Mesenchymal stem cell (in vitro differentiated cells and primary cell): ENCODE measurements at regions not wholly inside any gene's neighbourhood (a gene's known extent, or its start where the extent isn't known, plus 50 kb on each side); places are given as distances from the start of the nearest gene placed in this dataset.

Source experiments
- DNase-seq: peaks from one replicate; pipeline ENCODE4 v3.0.0-alpha.2; 2013
- H2AFZ ChIP-seq: one replicate; pipeline ENCODE4 v1.6.1; 2013; ENCODE audit warnings: low read depth, mild to moderate bottlenecking, control low read depth, inconsistent platforms, low read length, moderate library complexity
- H2AK5ac ChIP-seq: 2 replicates; pipeline ENCODE4 v1.6.1; 2013; ENCODE audit warnings: low read length, moderate library complexity, mild to moderate bottlenecking, inconsistent platforms; ENCODE audit not compliant: severe bottlenecking
- H2BK120ac ChIP-seq: one replicate; pipeline ENCODE4 v1.6.1; 2013; ENCODE audit warnings: low read depth, mild to moderate bottlenecking, inconsistent platforms, low read length, moderate library complexity
- H2BK12ac ChIP-seq, 2 experiments: one replicate each; pipeline ENCODE4 v1.6.1; 2013; ENCODE audit warnings: inconsistent platforms in 2 of 2, low read length in 2 of 2, mild to moderate bottlenecking in 2 of 2, moderate library complexity in 2 of 2, control low read depth in 1 of 2
- H2BK15ac ChIP-seq: one replicate; pipeline ENCODE4 v1.6.1; 2013; ENCODE audit warnings: mild to moderate bottlenecking, low read depth, inconsistent platforms; ENCODE audit not compliant: poor library complexity, severe bottlenecking
- H2BK5ac ChIP-seq: 2 replicates; pipeline ENCODE4 v1.6.1; 2013; ENCODE audit warnings: low read depth, mild to moderate bottlenecking, low read length, control low read depth, inconsistent platforms; ENCODE audit not compliant: poor library complexity, severe bottlenecking
- H3K14ac ChIP-seq, 2 experiments: one replicate each; pipeline ENCODE4 v1.6.1; 2013; ENCODE audit warnings: inconsistent platforms in 2 of 2, low read length in 2 of 2, control low read depth in 1 of 2, mild to moderate bottlenecking in 1 of 2, moderate library complexity in 1 of 2
- H3K18ac ChIP-seq, 2 experiments: one replicate each; pipeline ENCODE4 v1.6.1; 2013; ENCODE audit warnings: inconsistent platforms in 2 of 2, low read length in 2 of 2, control low read depth in 1 of 2, low read depth in 1 of 2, mild to moderate bottlenecking in 1 of 2
- H3K23ac ChIP-seq, 2 experiments: one replicate each; pipeline ENCODE4 v1.6.1; 2013; ENCODE audit warnings: inconsistent platforms in 2 of 2, low read length in 2 of 2, mild to moderate bottlenecking in 2 of 2, moderate library complexity in 2 of 2, control low read depth in 1 of 2
- H3K27ac ChIP-seq: 2 replicates; pipeline ENCODE4 v1.5.1; 2013; ENCODE audit warnings: mild to moderate bottlenecking, moderate library complexity, low read length, control low read depth, inconsistent platforms; ENCODE audit not compliant: poor library complexity, severe bottlenecking
- H3K27me3 ChIP-seq, 2 experiments: 2 replicates each; pipeline versions ENCODE4 v1.6.1 to v1.7.0; 2013; ENCODE audit warnings: low read length in 2 of 2, mild to moderate bottlenecking in 2 of 2, moderate library complexity in 2 of 2, control low read depth in 1 of 2, inconsistent platforms in 1 of 2; ENCODE audit not compliant: control insufficient read depth in 1 of 2, insufficient read depth in 1 of 2
- H3K36me3 ChIP-seq, 2 experiments: 2 replicates each; pipeline versions ENCODE4 v1.6.1 to v1.7.0; 2013; ENCODE audit warnings: low read length in 2 of 2, control low read depth in 1 of 2, inconsistent platforms in 1 of 2, low read depth in 1 of 2, mild to moderate bottlenecking in 1 of 2; ENCODE audit not compliant: insufficient read depth in 2 of 2, control insufficient read depth in 1 of 2
- H3K4ac ChIP-seq, 2 experiments: one replicate each; pipeline ENCODE4 v1.6.1; 2013; ENCODE audit warnings: inconsistent platforms in 2 of 2, low read length in 2 of 2, mild to moderate bottlenecking in 2 of 2, moderate library complexity in 2 of 2, control low read depth in 1 of 2, low read depth in 1 of 2
- H3K4me1 ChIP-seq: 2 replicates; pipeline ENCODE4 v1.6.1; 2013; ENCODE audit warnings: low read depth, low read length, control low read depth; ENCODE audit not compliant: control insufficient read depth, insufficient read depth
- H3K4me2 ChIP-seq: 2 replicates; pipeline ENCODE4 v1.6.1; 2013; ENCODE audit warnings: low read length, mild to moderate bottlenecking, inconsistent platforms; ENCODE audit not compliant: poor library complexity, severe bottlenecking
- H3K4me3 ChIP-seq, 2 experiments: 2 replicates each; pipeline versions ENCODE4 v1.5.1 to v1.7.0; 2013; ENCODE audit warnings: low read length in 2 of 2, mild to moderate bottlenecking in 2 of 2, control low read depth in 1 of 2, low read depth in 1 of 2; ENCODE audit not compliant: insufficient read depth in 1 of 2
- H3K79me1 ChIP-seq: replicated peaks from 2 replicates; pipeline ENCODE4 v1.6.1; 2013; ENCODE audit warnings: mild to moderate bottlenecking, control low read depth, low read length, inconsistent platforms; ENCODE audit not compliant: poor library complexity, severe bottlenecking
- H3K9ac ChIP-seq: 2 replicates; pipeline ENCODE4 v1.7.0; 2013; ENCODE audit warnings: mild to moderate bottlenecking, low read length, moderate library complexity
- H3K9me3 ChIP-seq: 2 replicates; pipeline ENCODE4 v1.7.0; 2013; ENCODE audit warnings: mild to moderate bottlenecking, low read length; ENCODE audit not compliant: control insufficient read depth
- H4K8ac ChIP-seq: one replicate; pipeline ENCODE4 v1.6.1; 2013; ENCODE audit warnings: inconsistent platforms, mild to moderate bottlenecking, low read length, moderate library complexity
- H4K91ac ChIP-seq: one replicate; pipeline ENCODE4 v1.6.1; 2013; ENCODE audit warnings: mild to moderate bottlenecking, low read length, inconsistent platforms
- WGBS: methylation state at CpG from one replicate; pipeline ENCODE4 v1.1.7; 2013; ENCODE audit warnings: mixed read lengths; 5-methylcytosine and 5-hydroxymethylcytosine counted together

GRCh38 chr6:133183691-133184090 is 57.5 kb upstream of the EYA4 start:
- H3K9ac ChIP-seq: no peak overlapping the region
- H2AK5ac ChIP-seq: no peak overlapping the region
- H4K8ac ChIP-seq: no peak overlapping the region
- 94% methylated on average over 2 of the region's 2 CpGs for WGBS
- H2BK15ac ChIP-seq: no peak overlapping the region
- H3K4me3 ChIP-seq: no peak overlapping the region
- no peak overlapping the region for H3K14ac ChIP-seq
- no peaks in the 10 kb centered on the region for H3K27me3 ChIP-seq
- no peaks in the 10 kb centered on the region for H3K79me1 ChIP-seq
- H2BK5ac ChIP-seq: no peak overlapping the region
- H3K4me2 ChIP-seq: no peak overlapping the region
- no peak overlapping the region for H2BK12ac ChIP-seq
- no peak overlapping the region for H3K4ac ChIP-seq
- H3K4me1 ChIP-seq: no peaks in the 10 kb centered on the region
- H2BK120ac ChIP-seq: no peak overlapping the region
- no peak overlapping the region for H3K18ac ChIP-seq
- no peak overlapping the region for H4K91ac ChIP-seq
- H3K27ac ChIP-seq: no peak overlapping the region
- no peak overlapping the region for H3K23ac ChIP-seq
- DNase-seq: no peak
- no peak overlapping the region for H2AFZ ChIP-seq
- peaks cover under 1% of the 10 kb centered on the region for H3K9me3 ChIP-seq
- H3K36me3 ChIP-seq: no peaks in the 10 kb centered on the region

- Histone ChIP-seq H2BK15ac (no peak overlapping the region), H4K91ac (no peak overlapping the region), H3K4me2 (no peak overlapping the region), H3K4ac (no peak overlapping the region), H3K79me1 (no peaks in the 10 kb centered on the region), H3K36me3 (no peaks in the 10 kb centered on the region), H4K8ac (no peak overlapping the region), H3K14ac (no peak overlapping the region), H3K23ac (no peak overlapping the region), H3K27me3 (no peaks in the 10 kb centered on the region), H2AK5ac (no peak overlapping the region), H2BK120ac (no peak overlapping the region), H3K4me1 (no peaks in the 10 kb centered on the region), H3K18ac (no peak overlapping the region), H2BK12ac (no peak overlapping the region), H2BK5ac (no peak overlapping the region), H3K27ac (no peak overlapping the region), H2AFZ (no peak overlapping the region), H3K9ac (no peak overlapping the region), H3K9me3 (no peaks in the 10 kb centered on the region), H3K4me3 (no peak overlapping the region)
- DNase-seq: peak; percentile 33
- 86% methylated on average over 1 of the region's 2 CpGs for WGBS
Measured at GRCh38 chr6:133184798-133185372, 56.3 kb upstream of the EYA4 start.

GRCh38 chr6:133185731-133186130 is 55.4 kb upstream of the EYA4 start:
- Histone ChIP-seq H3K4me1 (no peaks in the 10 kb centered on the region), H3K79me1 (no peaks in the 10 kb centered on the region), H3K4ac (no peak overlapping the region), H3K18ac (no peak overlapping the region), H3K4me2 (no peak overlapping the region), H2BK120ac (no peak overlapping the region), H3K9me3 (no peaks in the 10 kb centered on the region), H2BK15ac (no peak overlapping the region), H2BK12ac (no peak overlapping the region), H4K91ac (no peak overlapping the region), H2AK5ac (no peak overlapping the region), H4K8ac (no peak overlapping the region), H3K23ac (no peak overlapping the region), H2BK5ac (no peak overlapping the region), H2AFZ (no peak overlapping the region), H3K9ac (no peak overlapping the region), H3K14ac (no peak overlapping the region), H3K4me3 (no peak overlapping the region), H3K27me3 (peaks cover 0 to 5% of the 10 kb centered on the region in 2 experiments), H3K27ac (no peak overlapping the region), H3K36me3 (no peaks in the 10 kb centered on the region)
- WGBS: no CpG with 5 or more reads among the region's 4 CpGs
- DNase-seq: no peak

GRCh38 chr6:133187114-133187513 is 54.0 kb upstream of the EYA4 start:
- no peak overlapping the region for H3K23ac ChIP-seq
- WGBS: no CpG with 5 or more reads among the region's 2 CpGs

More at GRCh38 chr6:133187114-133187513, 54.0 kb upstream of the EYA4 start:
- Histone ChIP-seq H2BK120ac (no peak overlapping the region), H3K27me3 (peaks cover 0 to 13% of the 10 kb centered on the region in 2 experiments), H3K4me2 (no peak overlapping the region), H3K36me3 (no peaks in the 10 kb centered on the region), H3K9me3 (no peaks in the 10 kb centered on the region), H4K91ac (no peak overlapping the region), H3K4ac (no peak overlapping the region), H2BK15ac (no peak overlapping the region), H3K4me1 (no peaks in the 10 kb centered on the region), H3K18ac (no peak overlapping the region), H3K9ac (no peak overlapping the region), H2AFZ (no peak overlapping the region), H3K27ac (no peak overlapping the region), H4K8ac (no peak overlapping the region), H3K4me3 (no peak overlapping the region), H2BK12ac (no peak overlapping the region), H2BK5ac (no peak overlapping the region), H3K14ac (no peak overlapping the region), H3K79me1 (no peaks in the 10 kb centered on the region), H2AK5ac (no peak overlapping the region)
- DNase-seq: no peak
